ENCODE measurements at regions not wholly inside any gene's neighbourhood (a gene's known extent, or its start where the extent isn't known, plus 50 kb on each side); places are given as distances from the start of the nearest gene placed in this dataset.

DNA sequence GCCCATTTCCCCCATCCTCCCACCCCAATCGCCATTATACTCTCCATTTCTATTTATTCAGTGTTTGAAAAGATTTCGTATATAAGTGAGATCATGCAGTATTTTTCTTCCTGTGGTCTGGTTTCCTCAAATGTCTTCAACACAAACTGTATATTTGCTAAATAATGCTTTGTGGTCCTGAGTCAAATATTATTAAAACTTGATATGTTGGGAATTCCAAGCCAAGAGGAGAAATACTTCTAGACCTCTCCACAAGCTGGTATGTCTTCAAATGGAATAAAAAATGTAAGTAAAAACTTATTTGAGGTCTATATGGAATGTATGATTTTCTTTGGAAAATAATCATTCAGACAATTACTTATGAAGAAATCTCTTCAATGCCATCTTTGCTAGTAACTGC lies 122.5 kb upstream of the TSC22D2 start:
- no peak overlapping the region for H3K27ac ChIP-seq
- TF ChIP-seq ZFX (IDR thresholded peaks at IDR 0.05; ENCODE audit: borderline replicate concordance) (no peak), CTCF (IDR thresholded peaks at IDR 0.05) (no peak)

DNA sequence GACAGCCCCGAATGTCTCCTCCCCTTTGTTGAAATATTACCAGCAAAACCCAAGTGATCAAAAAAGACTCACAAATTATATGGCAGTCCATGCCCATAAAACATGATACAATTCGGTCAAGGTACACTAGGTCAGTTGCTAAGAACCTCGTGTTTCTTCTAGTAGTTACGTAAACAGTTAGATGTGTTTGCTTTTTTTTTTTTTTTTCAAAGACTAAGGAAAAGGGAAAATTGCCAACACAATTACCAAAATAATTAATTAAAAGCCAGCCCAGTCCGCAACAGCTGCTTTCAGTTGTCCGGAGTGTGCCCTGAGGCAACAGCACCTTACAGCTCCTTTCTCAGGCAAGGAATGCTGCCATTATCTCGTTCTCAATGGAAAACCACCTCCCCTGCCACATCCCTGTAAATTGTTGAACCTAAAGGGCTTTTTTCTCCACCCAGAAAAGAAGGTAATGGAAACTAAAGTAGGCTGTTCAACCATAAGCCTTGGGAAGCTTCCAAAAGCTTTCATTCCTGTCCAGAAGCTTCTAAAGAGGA lies 129.2 kb upstream of the TSC22D2 start:
- TF ChIP-seq ZFX (IDR thresholded peaks at IDR 0.05; ENCODE audit: borderline replicate concordance) (no peak), CTCF (IDR thresholded peaks at IDR 0.05) (no peak)
- peak overlapping the region; percentile 4; the same call in 1 of the 2 replicates for H3K27ac ChIP-seq

- no peak for TF ChIP-seq ZFX (IDR thresholded peaks at IDR 0.05; ENCODE audit: borderline replicate concordance)
- TF ChIP-seq CTCF (IDR thresholded peaks at IDR 0.05): no peak
Observed at GRCh38 chr3:150278195-150278594, 129.9 kb upstream of the TSC22D2 start.

GRCh38 chr3:150277444-150277843 lies 130.7 kb upstream of the TSC22D2 start:
- H3K27ac ChIP-seq: no peak overlapping the region
- TF ChIP-seq CTCF (IDR thresholded peaks at IDR 0.05) (no peak), ZFX (IDR thresholded peaks at IDR 0.05; ENCODE audit: borderline replicate concordance) (no peak)

More at GRCh38 chr3:150278195-150278594, 129.9 kb upstream of the TSC22D2 start:
- peak overlapping the region; percentile 4; the same call in 1 of the 2 replicates for H3K27ac ChIP-seq

- no peak overlapping the region for H3K27ac ChIP-seq
Observed at GRCh38 chr3:150275941-150276340, 132.2 kb upstream of the TSC22D2 start.

DNA sequence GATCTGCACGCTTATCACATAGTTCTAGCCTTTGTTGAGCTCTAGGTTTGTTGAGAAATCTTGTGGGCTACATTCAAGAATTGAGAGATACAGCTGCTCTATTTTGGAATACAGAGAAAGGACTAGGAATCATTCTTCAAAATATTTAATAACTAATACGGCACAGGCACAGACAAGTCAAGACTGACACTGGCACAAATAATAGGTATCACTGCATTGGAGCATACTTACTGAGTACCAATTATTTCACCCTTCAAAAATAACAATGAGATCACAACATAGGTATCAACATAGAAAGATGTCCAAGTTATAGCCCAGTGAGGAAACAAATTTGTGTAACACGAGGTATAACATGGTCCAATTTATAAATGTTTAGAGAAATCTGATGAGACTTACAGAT lies 133.7 kb upstream of the TSC22D2 start:
- no peak for TF ChIP-seq CTCF (IDR thresholded peaks at IDR 0.05)
- no peak for TF ChIP-seq ZFX (IDR thresholded peaks at IDR 0.05; ENCODE audit: borderline replicate concordance)
- no peak overlapping the region for H3K27ac ChIP-seq

More at GRCh38 chr3:150275941-150276340, 132.2 kb upstream of the TSC22D2 start:
- TF ChIP-seq CTCF (IDR thresholded peaks at IDR 0.05) (no peak), ZFX (IDR thresholded peaks at IDR 0.05; ENCODE audit: borderline replicate concordance) (no peak)

DNA sequence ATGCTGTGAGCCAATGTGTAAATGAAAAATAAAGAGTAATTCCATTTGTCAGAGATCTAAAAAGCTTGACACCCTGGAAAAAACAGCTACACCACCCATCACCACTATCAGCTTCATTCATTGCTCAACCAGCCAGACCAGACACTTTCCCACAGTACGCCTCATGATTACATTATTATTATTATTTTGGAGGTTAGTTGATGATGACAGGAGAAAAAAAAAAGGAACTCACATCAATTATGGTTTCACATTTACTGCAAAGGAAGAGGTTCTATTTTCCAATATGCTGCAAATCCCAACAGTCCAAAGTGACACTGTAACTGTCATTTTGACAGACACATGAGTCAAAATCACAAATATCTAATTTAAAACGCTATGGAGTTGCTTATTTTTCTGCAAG lies 134.7 kb upstream of the TSC22D2 start:
- no peak overlapping the region for H3K27ac ChIP-seq
- no peak for TF ChIP-seq ZFX (IDR thresholded peaks at IDR 0.05; ENCODE audit: borderline replicate concordance)
- no peak for TF ChIP-seq CTCF (IDR thresholded peaks at IDR 0.05)

Measured in 22Rv1 (cell line).